ENCODE measurements at regions not wholly inside any gene's neighbourhood (a gene's known extent, or its start where the extent isn't known, plus 50 kb on each side); places are given as distances from the start of the nearest gene placed in this dataset.

GRCh38 chr13:31627097-31627845, 112.1 kb upstream of the RXFP2 start:
- Histone ChIP-seq H3K27ac (no peak overlapping the region), H3K27me3 (no peaks in the 10 kb centered on the region), H3K4me1 (no peaks in the 10 kb centered on the region), H3K36me3 (no peaks in the 10 kb centered on the region), H3K9me3 (no peaks in the 10 kb centered on the region), H3K4me3 (no peak overlapping the region)
- in situ Hi-C loops (cut with MboI; ENCODE audit: low sequenced_read_pairs in 4 of 4) (no loop called here), intact Hi-C loops (cut with DNase I; ENCODE audit: low total_unique reads) (no loop called here)
- TF ChIP-seq POLR2A (IDR thresholded peaks at IDR 0.05) = no peak
- TF ChIP-seq CTCF (IDR thresholded peaks at IDR 0.05 in 4 of 5, conservative IDR thresholded peaks at IDR 0.05 in 1 of 5) = no peak
- ATAC-seq (no peak), DNase-seq (no peak)

- Histone ChIP-seq H3K36me3 (no peaks in the 10 kb centered on the region), H3K9me3 (no peaks in the 10 kb centered on the region), H3K27me3 (no peaks in the 10 kb centered on the region), H3K4me1 (no peaks in the 10 kb centered on the region), H3K4me3 (no peak overlapping the region), H3K27ac (no peak overlapping the region)
- intact Hi-C loops (cut with DNase I; ENCODE audit: low total_unique reads) (no loop called here), in situ Hi-C loops (cut with MboI; ENCODE audit: low sequenced_read_pairs in 4 of 4) (no loop called here)
- TF ChIP-seq CTCF (IDR thresholded peaks at IDR 0.05 in 4 of 5, conservative IDR thresholded peaks at IDR 0.05 in 1 of 5) = no peak
- TF ChIP-seq POLR2A (IDR thresholded peaks at IDR 0.05) = no peak
- ATAC-seq (no peak), DNase-seq (no peak)
Measured at GRCh38 chr13:31629085-31629780, 110.1 kb upstream of the RXFP2 start.

GRCh38 chr13:31631071-31631470, 108.3 kb upstream of the RXFP2 start:
- in situ Hi-C loops (cut with MboI; ENCODE audit: low sequenced_read_pairs in 4 of 4) = no loop called here

GRCh38 chr13:31631746-31632145, 107.6 kb upstream of the RXFP2 start:
- intact Hi-C loops (cut with DNase I; ENCODE audit: low total_unique reads) (no loop called here), in situ Hi-C loops (cut with MboI; ENCODE audit: low sequenced_read_pairs in 4 of 4) (no loop called here)
- DNase-seq (no peak), ATAC-seq (no peak)
- Histone ChIP-seq H3K36me3 (no peaks in the 10 kb centered on the region), H3K9me3 (no peaks in the 10 kb centered on the region), H3K27me3 (no peaks in the 10 kb centered on the region), H3K4me3 (no peak overlapping the region), H3K27ac (no peak overlapping the region), H3K4me1 (no peaks in the 10 kb centered on the region)
- TF ChIP-seq CTCF (IDR thresholded peaks at IDR 0.05 in 4 of 5, conservative IDR thresholded peaks at IDR 0.05 in 1 of 5) = no peak
- no peak for TF ChIP-seq POLR2A (IDR thresholded peaks at IDR 0.05)

More at GRCh38 chr13:31631071-31631470, 108.3 kb upstream of the RXFP2 start:
- Histone ChIP-seq H3K36me3 (no peaks in the 10 kb centered on the region), H3K4me3 (no peak overlapping the region), H3K27me3 (no peaks in the 10 kb centered on the region), H3K27ac (no peak overlapping the region), H3K4me1 (no peaks in the 10 kb centered on the region), H3K9me3 (no peaks in the 10 kb centered on the region)
- intact Hi-C loops (cut with DNase I; ENCODE audit: low total_unique reads) = no loop called here
- TF ChIP-seq POLR2A (IDR thresholded peaks at IDR 0.05) = no peak
- no peak for TF ChIP-seq CTCF (IDR thresholded peaks at IDR 0.05 in 4 of 5, conservative IDR thresholded peaks at IDR 0.05 in 1 of 5)
- DNase-seq (no peak), ATAC-seq (no peak)
